CD4-positive, alpha-beta T cell treated with Interleukin-17A for 1 hour (primary cell): ENCODE measurements at regions not wholly inside any gene's neighbourhood (a gene's known extent, or its start where the extent isn't known, plus 50 kb on each side); places are given as distances from the start of the nearest gene placed in this dataset.

ENCODE experiments used
- DNase-seq: peaks from one replicate; pipeline ENCODE4 v3.0.0-alpha.2; 2020

DNA sequence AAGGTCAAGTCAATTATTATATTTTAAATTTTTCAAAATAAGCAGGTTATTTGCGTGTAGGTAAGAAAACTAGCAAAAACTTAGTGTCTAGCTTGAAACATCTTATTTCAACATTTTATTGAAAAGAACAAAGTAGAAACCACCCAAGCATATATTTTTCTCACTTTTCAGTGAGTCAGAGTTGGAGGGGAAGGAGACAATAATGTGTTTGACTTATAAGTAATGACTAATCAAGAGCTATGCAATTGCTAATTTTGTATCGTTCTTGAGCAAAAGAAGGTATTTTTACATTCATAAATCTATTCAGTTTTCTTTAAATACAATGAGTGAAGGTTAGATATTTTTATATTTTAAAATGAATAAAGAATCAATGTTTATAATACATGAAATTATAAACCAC is 54.4 kb upstream of the P2RY1 start:
- DNase-seq = no peak

GRCh38 chr3:152785051-152785450 is 49.9 kb upstream of the P2RY1 start:
- DNase-seq = no peak
